GM06990 (cell line): ENCODE measurements at regions not wholly inside any gene's neighbourhood (a gene's known extent, or its start where the extent isn't known, plus 50 kb on each side); places are given as distances from the start of the nearest gene placed in this dataset.

Experiments
- DNase-seq: peaks from one replicate; pipeline ENCODE4 v3.0.0-alpha.2; 2011; ENCODE audit not compliant: insufficient read length; ENCODE audit errors: extremely low read depth
- H3K27me3 ChIP-seq: replicated peaks from 2 replicates; pipeline ENCODE4 v1.6.0; 2011; ENCODE audit warnings: low read length; ENCODE audit not compliant: control insufficient read depth, insufficient read depth
- H3K36me3 ChIP-seq: 2 replicates; pipeline ENCODE4 v1.5.1; 2011; ENCODE audit warnings: low read length; ENCODE audit not compliant: control insufficient read depth, insufficient read depth
- H3K4me3 ChIP-seq: replicated peaks from 2 replicates; pipeline ENCODE4 v1.5.1; 2011; ENCODE audit warnings: low read depth, mild to moderate bottlenecking, control low read depth, low read length
- TF ChIP-seq, protein P1 (sequence below): IDR thresholded peaks from 2 replicates; pipeline ENCODE4 v1.5.1; 2011; ENCODE audit warnings: low read length, control low read depth, mild to moderate bottlenecking, inconsistent platforms; ENCODE audit not compliant: insufficient read depth, poor library complexity, severe bottlenecking

GRCh38 chr1:242754926-242755325 is 230.4 kb upstream of the PLD5 start:
- H3K4me3 ChIP-seq, result no peak overlapping the region
- H3K36me3 ChIP-seq, result no peaks in the 10 kb centered on the region
- H3K27me3 ChIP-seq, result no peaks in the 10 kb centered on the region; the same call in 1 of the 2 replicates
- TF ChIP-seq, protein P1, sequence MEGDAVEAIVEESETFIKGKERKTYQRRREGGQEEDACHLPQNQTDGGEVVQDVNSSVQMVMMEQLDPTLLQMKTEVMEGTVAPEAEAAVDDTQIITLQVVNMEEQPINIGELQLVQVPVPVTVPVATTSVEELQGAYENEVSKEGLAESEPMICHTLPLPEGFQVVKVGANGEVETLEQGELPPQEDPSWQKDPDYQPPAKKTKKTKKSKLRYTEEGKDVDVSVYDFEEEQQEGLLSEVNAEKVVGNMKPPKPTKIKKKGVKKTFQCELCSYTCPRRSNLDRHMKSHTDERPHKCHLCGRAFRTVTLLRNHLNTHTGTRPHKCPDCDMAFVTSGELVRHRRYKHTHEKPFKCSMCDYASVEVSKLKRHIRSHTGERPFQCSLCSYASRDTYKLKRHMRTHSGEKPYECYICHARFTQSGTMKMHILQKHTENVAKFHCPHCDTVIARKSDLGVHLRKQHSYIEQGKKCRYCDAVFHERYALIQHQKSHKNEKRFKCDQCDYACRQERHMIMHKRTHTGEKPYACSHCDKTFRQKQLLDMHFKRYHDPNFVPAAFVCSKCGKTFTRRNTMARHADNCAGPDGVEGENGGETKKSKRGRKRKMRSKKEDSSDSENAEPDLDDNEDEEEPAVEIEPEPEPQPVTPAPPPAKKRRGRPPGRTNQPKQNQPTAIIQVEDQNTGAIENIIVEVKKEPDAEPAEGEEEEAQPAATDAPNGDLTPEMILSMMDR, result no peak
- DNase-seq, result no peak

DNA sequence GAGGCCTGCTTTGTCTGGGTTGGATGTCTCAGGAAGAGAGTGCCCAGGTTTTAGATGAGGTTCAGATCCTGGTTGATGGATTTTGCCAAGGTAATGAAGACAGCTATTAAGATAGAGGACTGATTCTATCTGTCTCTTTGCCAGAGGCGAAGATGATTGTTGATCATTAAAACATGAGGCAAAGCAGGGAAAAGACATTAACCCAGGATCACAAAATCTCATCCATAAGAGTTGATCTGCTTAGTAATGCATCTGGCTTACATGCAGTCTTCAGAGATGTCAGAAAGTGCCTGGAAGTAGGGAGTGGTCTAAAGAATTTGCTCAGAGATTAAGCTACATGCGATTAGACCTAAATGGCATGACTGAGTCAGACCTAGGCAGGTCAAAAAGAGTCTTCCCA is 229.6 kb upstream of the PLD5 start:
- TF ChIP-seq, protein P1, result no peak
- no peak for DNase-seq
- Histone ChIP-seq H3K4me3 (no peak overlapping the region), H3K36me3 (no peaks in the 10 kb centered on the region), H3K27me3 (no peaks in the 10 kb centered on the region; the same call in 1 of the 2 replicates)

- Histone ChIP-seq H3K36me3 (no peaks in the 10 kb centered on the region), H3K4me3 (no peak overlapping the region), H3K27me3 (no peaks in the 10 kb centered on the region)
- DNase-seq, result no peak
- TF ChIP-seq, protein P1, result no peak
Observed at GRCh38 chr1:242747233-242747632, 222.7 kb upstream of the PLD5 start.

DNA sequence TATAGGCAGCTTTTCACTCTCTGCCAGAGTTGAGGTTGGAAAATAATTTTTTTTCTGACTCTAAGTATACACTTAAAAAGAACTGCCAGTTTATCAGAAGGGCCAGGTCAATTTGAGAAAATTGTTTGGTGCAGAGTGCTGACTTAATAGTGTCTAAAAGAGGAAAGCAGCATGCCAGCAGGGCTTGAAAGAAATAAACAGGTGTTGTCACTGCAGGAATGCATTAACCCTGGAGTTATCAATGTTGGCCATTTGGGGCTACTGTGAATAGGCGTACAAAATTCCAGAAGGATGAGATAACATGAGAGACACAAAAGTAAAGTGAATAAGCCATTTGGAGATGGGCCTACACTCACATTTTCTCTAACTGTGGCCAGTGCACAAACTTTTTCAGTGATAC is 220.6 kb upstream of the PLD5 start:
- Histone ChIP-seq H3K4me3 (no peak overlapping the region), H3K27me3 (no peaks in the 10 kb centered on the region), H3K36me3 (no peaks in the 10 kb centered on the region)
- DNase-seq, result no peak
- TF ChIP-seq, protein P1, result no peak

DNA sequence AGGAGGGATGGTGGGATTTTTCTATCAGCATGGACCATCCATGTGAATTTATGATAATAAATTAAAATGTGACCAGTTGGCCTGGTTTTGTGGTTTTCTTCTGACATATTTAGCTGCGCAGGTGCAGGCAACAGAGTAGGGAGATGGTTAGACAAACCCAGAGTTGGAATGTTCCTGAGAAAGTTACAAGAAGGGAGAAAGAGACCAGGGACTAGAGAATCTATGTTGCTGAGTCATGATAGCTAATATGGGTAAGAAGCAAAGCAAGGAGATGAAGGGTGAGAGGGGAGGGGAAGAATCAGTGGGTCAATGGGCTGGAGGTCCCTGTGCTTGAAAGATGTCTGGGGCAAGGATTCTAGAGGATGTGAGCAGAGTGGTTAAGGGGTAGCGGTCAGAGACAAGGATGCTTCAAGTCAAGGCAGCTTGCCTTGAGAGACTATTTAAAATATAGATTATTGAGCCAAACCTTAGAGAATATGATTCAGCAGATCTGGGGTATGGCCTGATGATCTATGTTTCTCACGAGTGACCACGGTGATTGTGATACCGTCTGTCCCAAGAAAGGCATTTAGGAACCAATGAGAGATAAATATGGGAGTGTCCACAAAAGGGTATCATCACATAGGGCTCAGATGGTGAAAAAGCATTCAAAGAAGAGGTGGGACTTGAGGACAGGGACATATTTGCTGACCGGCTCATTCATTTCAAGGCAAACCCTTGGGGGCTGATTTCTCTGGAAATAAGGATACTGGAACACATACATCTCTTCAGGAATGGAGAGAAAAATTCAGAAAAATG is 219.7 kb upstream of the PLD5 start:
- H3K36me3 ChIP-seq, result no peaks in the 10 kb centered on the region
- H3K4me3 ChIP-seq, result no peak overlapping the region
- DNase-seq, result no peak
- no peaks in the 10 kb centered on the region for H3K27me3 ChIP-seq
- TF ChIP-seq, protein P1, result no peak
